HepG2 (cell line): ENCODE measurements at regions not wholly inside any gene's neighbourhood (a gene's known extent, or its start where the extent isn't known, plus 50 kb on each side); places are given as distances from the start of the nearest gene placed in this dataset.

Source experiments
- BRCA1 ChIP-seq: sonication (generic); formaldehyde crosslinking; IDR thresholded peaks from 2 replicates; pipeline ENCODE4 v1.4.0; 2020; ENCODE audit warnings: missing genetic modification reagents
- CEBPG ChIP-seq: IDR thresholded peaks from 2 replicates; pipeline ENCODE4 v1.6.1; 2016
- E2F2 ChIP-seq: sonication (generic); formaldehyde crosslinking; IDR thresholded peaks from 2 replicates; pipeline ENCODE4 v1.4.0; 2020; ENCODE audit warnings: missing genetic modification reagents, borderline replicate concordance
- KAT8 ChIP-seq: IDR thresholded peaks from 2 replicates; pipeline ENCODE4 v1.6.1; 2016; ENCODE audit warnings: missing genetic modification reagents, missing compliant biosample characterization
- NR2F6 ChIP-seq, 2 experiments: IDR thresholded peaks; 2 replicates each; pipeline ENCODE4 v1.6.1; 2016; ENCODE audit warnings: antibody characterized with exemption in 1 of 2, mild to moderate bottlenecking in 1 of 2
- PITX1 ChIP-seq: sonication (generic); formaldehyde crosslinking; IDR thresholded peaks from 2 replicates; pipeline ENCODE4 v1.5.1; 2020; ENCODE audit warnings: mild to moderate bottlenecking, missing genetic modification reagents
- SETDB1 ChIP-seq: sonication (generic); formaldehyde crosslinking; IDR thresholded peaks from 2 replicates; pipeline ENCODE4 v1.5.1; 2020; ENCODE audit warnings: missing genetic modification reagents, mild to moderate bottlenecking, borderline replicate concordance
- SRY ChIP-seq: sonication (generic); formaldehyde crosslinking; IDR thresholded peaks from 2 replicates; pipeline ENCODE4 v1.8.0; 2022; ENCODE audit warnings: mild to moderate bottlenecking, missing genetic modification reagents
- XRCC5 ChIP-seq: fragments of 200-400 bp; formaldehyde crosslinking; optimal IDR thresholded peaks from 2 replicates; pipeline ENCODE3; 2017; ENCODE audit warnings: mild to moderate bottlenecking, low read length
- ZBTB38 ChIP-seq: sonication (generic); formaldehyde crosslinking; IDR thresholded peaks from 2 replicates; pipeline ENCODE4 v1.5.1; 2020; ENCODE audit warnings: mild to moderate bottlenecking, missing genetic modification reagents
- ZFP36L2 ChIP-seq: sonication (generic); formaldehyde crosslinking; IDR thresholded peaks from 2 replicates; pipeline ENCODE4 v1.4.0; 2020; ENCODE audit warnings: missing genetic modification reagents
- ZFP90 ChIP-seq: sonication (generic); formaldehyde crosslinking; IDR thresholded peaks from 2 replicates; pipeline ENCODE4 v1.8.0; 2022; ENCODE audit warnings: missing genetic modification reagents, mild to moderate bottlenecking, inconsistent platforms, borderline replicate concordance
- ZNF142 ChIP-seq: sonication (generic); formaldehyde crosslinking; IDR thresholded peaks from 2 replicates; pipeline ENCODE4 v1.4.0; 2020; ENCODE audit warnings: missing genetic modification reagents
- ZNF251 ChIP-seq: sonication (generic); formaldehyde crosslinking; IDR thresholded peaks from 2 replicates; pipeline ENCODE4 v1.9.0; 2021; ENCODE audit warnings: mild to moderate bottlenecking, missing genetic modification reagents
- ZNF572 ChIP-seq: sonication (generic); formaldehyde crosslinking; IDR thresholded peaks from 2 replicates; pipeline ENCODE4 v1.5.1; 2020; ENCODE audit warnings: mild to moderate bottlenecking, missing genetic modification reagents
- ZNF577 ChIP-seq: sonication (generic); formaldehyde crosslinking; IDR thresholded peaks from 2 replicates; pipeline ENCODE4 v1.4.0; 2020; ENCODE audit warnings: mild to moderate bottlenecking, low read depth, missing genetic modification reagents, borderline replicate concordance
- TF ChIP-seq, protein P1 (sequence below): sonication (generic); formaldehyde crosslinking; IDR thresholded peaks from 2 replicates; pipeline ENCODE4 v1.4.0; 2020; ENCODE audit warnings: missing genetic modification reagents
- TF ChIP-seq, protein P2 (sequence below): sonication (generic); formaldehyde crosslinking; IDR thresholded peaks from 2 replicates; pipeline ENCODE4 v1.4.0; 2020; ENCODE audit warnings: mild to moderate bottlenecking, missing genetic modification reagents

- TF ChIP-seq ZNF251 (CRISPR knock-in tag), result no peak
- no peak for TF ChIP-seq ZFP90 (CRISPR knock-in tag)
- 0 out of 2 replicates have a peak, but pooled peaks have one; percentile 19 for TF ChIP-seq PITX1 (CRISPR knock-in tag)
- TF ChIP-seq, protein P1, sequence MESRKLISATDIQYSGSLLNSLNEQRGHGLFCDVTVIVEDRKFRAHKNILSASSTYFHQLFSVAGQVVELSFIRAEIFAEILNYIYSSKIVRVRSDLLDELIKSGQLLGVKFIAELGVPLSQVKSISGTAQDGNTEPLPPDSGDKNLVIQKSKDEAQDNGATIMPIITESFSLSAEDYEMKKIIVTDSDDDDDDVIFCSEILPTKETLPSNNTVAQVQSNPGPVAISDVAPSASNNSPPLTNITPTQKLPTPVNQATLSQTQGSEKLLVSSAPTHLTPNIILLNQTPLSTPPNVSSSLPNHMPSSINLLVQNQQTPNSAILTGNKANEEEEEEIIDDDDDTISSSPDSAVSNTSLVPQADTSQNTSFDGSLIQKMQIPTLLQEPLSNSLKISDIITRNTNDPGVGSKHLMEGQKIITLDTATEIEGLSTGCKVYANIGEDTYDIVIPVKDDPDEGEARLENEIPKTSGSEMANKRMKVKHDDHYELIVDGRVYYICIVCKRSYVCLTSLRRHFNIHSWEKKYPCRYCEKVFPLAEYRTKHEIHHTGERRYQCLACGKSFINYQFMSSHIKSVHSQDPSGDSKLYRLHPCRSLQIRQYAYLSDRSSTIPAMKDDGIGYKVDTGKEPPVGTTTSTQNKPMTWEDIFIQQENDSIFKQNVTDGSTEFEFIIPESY (CRISPR knock-in tag), result peak; percentile 20; the same call in 1 of the 2 replicates
- TF ChIP-seq NR2F6 (IDR thresholded peaks at IDR 0.05), result peak; percentile 19; the same call in 1 of the 2 replicates
- no peak; the same call in 1 of the 2 replicates for TF ChIP-seq NR2F6 (CRISPR knock-in tag; IDR thresholded peaks at IDR 0.05)
- TF ChIP-seq BRCA1 (CRISPR knock-in tag), result no peak
- TF ChIP-seq ZFP36L2 (CRISPR knock-in tag), result no peak
- no peak for TF ChIP-seq CEBPG
- no peak for TF ChIP-seq ZNF142
- TF ChIP-seq ZNF577 (CRISPR knock-in tag), result no peak
- TF ChIP-seq, protein P2, sequence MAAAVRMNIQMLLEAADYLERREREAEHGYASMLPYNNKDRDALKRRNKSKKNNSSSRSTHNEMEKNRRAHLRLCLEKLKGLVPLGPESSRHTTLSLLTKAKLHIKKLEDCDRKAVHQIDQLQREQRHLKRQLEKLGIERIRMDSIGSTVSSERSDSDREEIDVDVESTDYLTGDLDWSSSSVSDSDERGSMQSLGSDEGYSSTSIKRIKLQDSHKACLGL (CRISPR knock-in tag), result no peak
- no peak for TF ChIP-seq KAT8 (CRISPR knock-in tag)
- TF ChIP-seq ZNF572, result no peak
- TF ChIP-seq E2F2 (CRISPR knock-in tag), result no peak
- TF ChIP-seq XRCC5, result no peak
- no peak for TF ChIP-seq SRY
- 0 out of 2 replicates have a peak, but pooled peaks have one; percentile 53 for TF ChIP-seq ZBTB38 (CRISPR knock-in tag)
- no peak for TF ChIP-seq SETDB1
Measured at GRCh38 chr6:137365707-137366437, 128.3 kb downstream of the OLIG3 start (continued).
